GM18951 (cell line): ENCODE measurements at regions not wholly inside any gene's neighbourhood (a gene's known extent, or its start where the extent isn't known, plus 50 kb on each side); places are given as distances from the start of the nearest gene placed in this dataset.
"Not testable (repeated sequence)": the region's sequence is repeated elsewhere in the genome, so short reads cannot be mapped to it uniquely, and the experiment has no call there.

ENCODE experiments used
- POLR2A ChIP-seq: IDR thresholded peaks from 4 replicates; pipeline ENCODE4 v1.6.1; 2011; ENCODE audit warnings: mild to moderate bottlenecking; ENCODE audit not compliant: insufficient read length, insufficient read depth; ENCODE audit errors: extremely low read depth
- in situ Hi-C: fragments of 300-500 bp; cut with MboI; formaldehyde crosslinking; loops from one replicate; pipeline ENCODE4 v1.12.0; 2022; ENCODE audit warnings: low sequenced_read_pairs, mixed read lengths, inconsistent platforms; ENCODE audit not compliant: unreplicated experiment

GRCh38 chr14:25516838-25517237 is 466.9 kb upstream of the STXBP6 start:
- no peak for TF ChIP-seq POLR2A
- in situ Hi-C loops = no loop called here

GRCh38 chr14:25508845-25509244 is 458.9 kb upstream of the STXBP6 start:
- in situ Hi-C loops = no loop called here

GRCh38 chr14:25501749-25502148 is 451.8 kb upstream of the STXBP6 start:
- in situ Hi-C loops = no loop called here

More at GRCh38 chr14:25508845-25509244, 458.9 kb upstream of the STXBP6 start:
- no peak for TF ChIP-seq POLR2A

GRCh38 chr14:25488961-25489360 is 439.0 kb upstream of the STXBP6 start:
- in situ Hi-C loops = no loop called here
- no peak for TF ChIP-seq POLR2A

More at GRCh38 chr14:25501749-25502148, 451.8 kb upstream of the STXBP6 start:
- no peak for TF ChIP-seq POLR2A

- TF ChIP-seq POLR2A = no peak
- in situ Hi-C loops = no loop called here
Measured at GRCh38 chr14:25485381-25485780, 435.4 kb upstream of the STXBP6 start.

GRCh38 chr14:25484906-25485305 is 435.0 kb upstream of the STXBP6 start:
- TF ChIP-seq POLR2A = no peak

GRCh38 chr14:25484235-25484634 is 434.3 kb upstream of the STXBP6 start:
- in situ Hi-C loops = no loop called here
- TF ChIP-seq POLR2A = no peak

More at GRCh38 chr14:25484906-25485305, 435.0 kb upstream of the STXBP6 start:
- in situ Hi-C loops = no loop called here

GRCh38 chr14:25477316-25478098 is 427.6 kb upstream of the STXBP6 start:
- in situ Hi-C loops = no loop called here
- no peak for TF ChIP-seq POLR2A

- no peak for TF ChIP-seq POLR2A
- in situ Hi-C loops = no loop called here
Measured at GRCh38 chr14:25472700-25473099, 422.8 kb upstream of the STXBP6 start.

- TF ChIP-seq POLR2A = no peak
Measured at GRCh38 chr14:25464772-25465171, 414.8 kb upstream of the STXBP6 start.

GRCh38 chr14:25464078-25464477 is 414.1 kb upstream of the STXBP6 start:
- TF ChIP-seq POLR2A = no peak
- in situ Hi-C loops = no loop called here

More at GRCh38 chr14:25464772-25465171, 414.8 kb upstream of the STXBP6 start:
- in situ Hi-C loops = no loop called here

GRCh38 chr14:25463480-25463879 is 413.5 kb upstream of the STXBP6 start:
- TF ChIP-seq POLR2A = no peak

GRCh38 chr14:25461780-25462179 is 411.8 kb upstream of the STXBP6 start:
- in situ Hi-C loops = no loop called here
- TF ChIP-seq POLR2A = no peak

More at GRCh38 chr14:25463480-25463879, 413.5 kb upstream of the STXBP6 start:
- in situ Hi-C loops = no loop called here

- TF ChIP-seq POLR2A = no peak
- in situ Hi-C loops = no loop called here
Measured at GRCh38 chr14:25444381-25444780, 394.4 kb upstream of the STXBP6 start.

- in situ Hi-C loops = not testable (repeated sequence)
Measured at GRCh38 chr14:25440382-25440781, 390.4 kb upstream of the STXBP6 start.
